HL-60 (cell line): ENCODE measurements at regions not wholly inside any gene's neighbourhood (a gene's known extent, or its start where the extent isn't known, plus 50 kb on each side); places are given as distances from the start of the nearest gene placed in this dataset.

Experiments
- CTCF ChIP-seq: IDR thresholded peaks from one replicate; pipeline ENCODE4 v1.5.1; 2011; ENCODE audit warnings: low read length, control low read depth, inconsistent platforms; ENCODE audit not compliant: insufficient read depth
- POLR2AphosphoS5 ChIP-seq: IDR thresholded peaks from 2 replicates; pipeline ENCODE4 v1.6.1; 2012; ENCODE audit warnings: low read depth
- SPI1 ChIP-seq: IDR thresholded peaks from 2 replicates; pipeline ENCODE4 v1.6.1; 2012; ENCODE audit warnings: low read depth, mild to moderate bottlenecking, borderline replicate concordance
- TF ChIP-seq, protein P1 (sequence below): IDR thresholded peaks from 2 replicates; pipeline ENCODE4 v1.6.1; 2012; ENCODE audit warnings: low read depth; ENCODE audit not compliant: insufficient replicate concordance

- no peak for TF ChIP-seq CTCF
- no peak for TF ChIP-seq POLR2AphosphoS5
- TF ChIP-seq SPI1 = no peak
- TF ChIP-seq, protein P1, sequence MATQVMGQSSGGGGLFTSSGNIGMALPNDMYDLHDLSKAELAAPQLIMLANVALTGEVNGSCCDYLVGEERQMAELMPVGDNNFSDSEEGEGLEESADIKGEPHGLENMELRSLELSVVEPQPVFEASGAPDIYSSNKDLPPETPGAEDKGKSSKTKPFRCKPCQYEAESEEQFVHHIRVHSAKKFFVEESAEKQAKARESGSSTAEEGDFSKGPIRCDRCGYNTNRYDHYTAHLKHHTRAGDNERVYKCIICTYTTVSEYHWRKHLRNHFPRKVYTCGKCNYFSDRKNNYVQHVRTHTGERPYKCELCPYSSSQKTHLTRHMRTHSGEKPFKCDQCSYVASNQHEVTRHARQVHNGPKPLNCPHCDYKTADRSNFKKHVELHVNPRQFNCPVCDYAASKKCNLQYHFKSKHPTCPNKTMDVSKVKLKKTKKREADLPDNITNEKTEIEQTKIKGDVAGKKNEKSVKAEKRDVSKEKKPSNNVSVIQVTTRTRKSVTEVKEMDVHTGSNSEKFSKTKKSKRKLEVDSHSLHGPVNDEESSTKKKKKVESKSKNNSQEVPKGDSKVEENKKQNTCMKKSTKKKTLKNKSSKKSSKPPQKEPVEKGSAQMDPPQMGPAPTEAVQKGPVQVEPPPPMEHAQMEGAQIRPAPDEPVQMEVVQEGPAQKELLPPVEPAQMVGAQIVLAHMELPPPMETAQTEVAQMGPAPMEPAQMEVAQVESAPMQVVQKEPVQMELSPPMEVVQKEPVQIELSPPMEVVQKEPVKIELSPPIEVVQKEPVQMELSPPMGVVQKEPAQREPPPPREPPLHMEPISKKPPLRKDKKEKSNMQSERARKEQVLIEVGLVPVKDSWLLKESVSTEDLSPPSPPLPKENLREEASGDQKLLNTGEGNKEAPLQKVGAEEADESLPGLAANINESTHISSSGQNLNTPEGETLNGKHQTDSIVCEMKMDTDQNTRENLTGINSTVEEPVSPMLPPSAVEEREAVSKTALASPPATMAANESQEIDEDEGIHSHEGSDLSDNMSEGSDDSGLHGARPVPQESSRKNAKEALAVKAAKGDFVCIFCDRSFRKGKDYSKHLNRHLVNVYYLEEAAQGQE = no peak
Measured at GRCh38 chr2:38127277-38127676, 51.3 kb upstream of the CYP1B1 start.
